AG04449 (cell line): ENCODE measurements at regions not wholly inside any gene's neighbourhood (a gene's known extent, or its start where the extent isn't known, plus 50 kb on each side); places are given as distances from the start of the nearest gene placed in this dataset.

ENCODE experiments used
- CTCF ChIA-PET: fragments of 350-600 bp; formaldehyde crosslinking; extraction: SDS; loops from one replicate; lab custom pipeline; 2021; ENCODE audit warnings: antibody characterized with exemption; lab: Yijun Ruan, JAX
- POLR2A ChIA-PET: fragments of 400-600, 350-600 bp; formaldehyde crosslinking; extraction: SDS; loops from one replicate; lab custom pipeline; 2020; ENCODE audit warnings: antibody characterized with exemption, inconsistent platforms; lab: Yijun Ruan, JAX
- DNase-seq: peaks from one replicate; pipeline ENCODE4 v3.0.0-alpha.2; 2010; ENCODE audit warnings: low read depth, low spot score
- H3K4me3 ChIP-seq: 2 replicates; pipeline ENCODE4 v1.5.1; 2011; ENCODE audit warnings: low read depth, mild to moderate bottlenecking, control low read depth, low read length
- CTCF ChIP-seq: IDR thresholded peaks from one replicate; pipeline ENCODE4 v1.5.1; 2011; ENCODE audit warnings: mild to moderate bottlenecking, moderate library complexity, low read length, control low read depth, inconsistent platforms; ENCODE audit not compliant: insufficient read depth; ENCODE audit errors: missing control alignments

- DNase-seq: no peak
- ChIA-PET CTCF (no interaction called here), POLR2A (no interaction called here)
- no peak for TF ChIP-seq CTCF
- no peak overlapping the region for H3K4me3 ChIP-seq
These were observed 61.3 kb downstream of the UNCX start for GRCh38 chr7:1293950-1294411.

- no peak for DNase-seq
- H3K4me3 ChIP-seq: no peak overlapping the region
- ChIA-PET POLR2A (no interaction called here), CTCF (no interaction called here)
- TF ChIP-seq CTCF: no peak
These were observed 63.2 kb downstream of the UNCX start for GRCh38 chr7:1295776-1296355.

- no peak for DNase-seq
- TF ChIP-seq CTCF: no peak
- POLR2A ChIA-PET: no interaction called here
- H3K4me3 ChIP-seq: no peak overlapping the region
- CTCF ChIA-PET: no interaction called here
These were observed 63.8 kb downstream of the UNCX start for GRCh38 chr7:1296356-1296981.

- DNase-seq: no peak
- ChIA-PET CTCF (no interaction called here), POLR2A (no interaction called here)
- no peak for TF ChIP-seq CTCF
- no peak overlapping the region for H3K4me3 ChIP-seq
These were observed 64.6 kb downstream of the UNCX start for GRCh38 chr7:1297017-1297960.

- TF ChIP-seq CTCF: no peak
- no peak overlapping the region for H3K4me3 ChIP-seq
- POLR2A ChIA-PET: no interaction called here
- no peak for DNase-seq
- CTCF ChIA-PET: no interaction called here
These were observed 65.6 kb downstream of the UNCX start for GRCh38 chr7:1298051-1298930.
